HepG2 (cell line): ENCODE measurements at regions not wholly inside any gene's neighbourhood (a gene's known extent, or its start where the extent isn't known, plus 50 kb on each side); places are given as distances from the start of the nearest gene placed in this dataset.

Experiments
- ATAC-seq: fragments of 200-7000 bp; cut with Tn5 transposase; 3 replicates; pipeline ENCODE4 v1.9.1; 2020; ENCODE audit warnings: mild to moderate bottlenecking, moderate library complexity
- BruUV-seq: library from RNA; stranded (reverse); fragments of 400-500 nt; replicated peaks from 2 replicates; lab custom pipeline; 2021; lab: Mats Ljungman, UMichigan
- CTCF ChIA-PET: fragments of 300-600 bp; formaldehyde crosslinking; extraction: SDS; loops from one replicate; lab custom pipeline; 2021; ENCODE audit warnings: low total read pairs, inconsistent platforms, low intra/inter-chr PET ratio; lab: Yijun Ruan, JAX
- POLR2A ChIA-PET: fragments of 350-600 bp; sonication (Branson Sonifier 250); formaldehyde crosslinking; loops from one replicate; lab custom pipeline; 2020; ENCODE audit warnings: antibody characterized with exemption, inconsistent platforms; lab: Yijun Ruan, JAX
- DNase-seq: peaks from one replicate; pipeline ENCODE4 v3.0.0-alpha.2; 2015; ENCODE audit warnings: low spot score
- FAIRE-seq: peaks from 3 replicates; lab custom pipeline; 2011; peaks lifted over from hg19 to GRCh38; lab: Jason Lieb, UNC
- H2AFZ ChIP-seq: one replicate; pipeline ENCODE4 v1.6.1; 2011; ENCODE audit warnings: low read length, inconsistent platforms
- H3K27ac ChIP-seq: fragments of 300-600 bp; 3 replicates; pipeline ENCODE4 v1.8.0; 2011; ENCODE audit warnings: mixed run types, mild to moderate bottlenecking, mixed read lengths, low read length, inconsistent platforms; ENCODE audit not compliant: insufficient read depth; ENCODE audit errors: extremely low read length
- H3K27me3 ChIP-seq, 2 experiments: fragments of 200-600 bp in 1 of 2; 2 replicates in 1 of 2; 3 replicates in 1 of 2; pipeline versions ENCODE4 v1.6.0 to v1.8.0; 2011; ENCODE audit warnings: low read length in 2 of 2, mild to moderate bottlenecking in 2 of 2, moderate library complexity in 2 of 2, inconsistent platforms in 1 of 2; ENCODE audit not compliant: insufficient read depth in 2 of 2, control insufficient read depth in 1 of 2
- H3K36me3 ChIP-seq, 2 experiments: fragments of 200-600 bp in 1 of 2; replicated peaks in 1 of 2; 2 replicates in 1 of 2; 3 replicates in 1 of 2; pipeline versions ENCODE4 v1.5.1 to v1.8.0; 2011; ENCODE audit warnings: low read length in 2 of 2, inconsistent platforms in 1 of 2; ENCODE audit not compliant: insufficient read depth in 2 of 2, control insufficient read depth in 1 of 2
- H3K4me1 ChIP-seq: 2 replicates; pipeline ENCODE4 v1.5.1; 2012; ENCODE audit warnings: low read length, inconsistent platforms; ENCODE audit not compliant: insufficient read depth
- H3K4me2 ChIP-seq: 2 replicates; pipeline ENCODE4 v1.6.0; 2011; ENCODE audit warnings: low read depth, low read length, inconsistent platforms
- H3K4me3 ChIP-seq, 3 experiments: fragments of 200-600 bp in 1 of 3; sonication (generic), shearing (Covaris generic) in 1 of 3; replicated peaks in 1 of 3; 2 replicates each; pipeline ENCODE4 v1.5.1; 2011 to 2016; ENCODE audit warnings: low read length in 3 of 3, inconsistent platforms in 2 of 3, low read depth in 2 of 3, mild to moderate bottlenecking in 2 of 3, control low read depth in 1 of 3, mixed read lengths in 1 of 3; ENCODE audit not compliant: insufficient read depth in 1 of 3
- H3K79me2 ChIP-seq: one replicate; pipeline ENCODE4 v1.6.1; 2011; ENCODE audit warnings: low read length, inconsistent platforms; ENCODE audit not compliant: insufficient read depth
- H3K9ac ChIP-seq: 2 replicates; pipeline ENCODE4 v1.6.0; 2011; ENCODE audit warnings: mild to moderate bottlenecking, low read depth, low read length, inconsistent platforms; ENCODE audit not compliant: insufficient read depth
- H3K9me3 ChIP-seq: 2 replicates; pipeline ENCODE4 v1.5.1; 2012; ENCODE audit warnings: mild to moderate bottlenecking, low read length
- H4K20me1 ChIP-seq: 2 replicates; pipeline ENCODE4 v1.6.0; 2011; ENCODE audit warnings: inconsistent platforms, mild to moderate bottlenecking, low read length, moderate library complexity; ENCODE audit not compliant: insufficient read depth
- DMAP1 ChIP-seq: IDR thresholded peaks from 2 replicates; pipeline ENCODE4 v1.6.1; 2016
- E2F5 ChIP-seq: sonication (generic); formaldehyde crosslinking; conservative IDR thresholded peaks from 2 replicates; pipeline ENCODE4 v1.4.0; 2020; ENCODE audit warnings: missing genetic modification reagents
- HHEX ChIP-seq: IDR thresholded peaks from 2 replicates; pipeline ENCODE4 v1.6.1; 2016; ENCODE audit warnings: control low read depth
- PHF5A ChIP-seq: IDR thresholded peaks from one replicate; pipeline ENCODE4 v1.6.1; 2018; ENCODE audit warnings: low read depth, missing genetic modification reagents; ENCODE audit not compliant: unreplicated experiment
- SNAI1 ChIP-seq: sonication (generic); formaldehyde crosslinking; IDR thresholded peaks from 2 replicates; pipeline ENCODE4 v1.5.0; 2020; ENCODE audit warnings: mild to moderate bottlenecking, missing genetic modification reagents, borderline replicate concordance
- ZBTB3 ChIP-seq: sonication (generic); formaldehyde crosslinking; IDR thresholded peaks from 2 replicates; pipeline ENCODE4 v1.4.0; 2020; ENCODE audit warnings: low read depth, mild to moderate bottlenecking, moderate library complexity, missing genetic modification reagents, borderline replicate concordance
- ZBTB7A ChIP-seq: sonication (generic); formaldehyde crosslinking; IDR thresholded peaks from 2 replicates; pipeline ENCODE4 v1.8.0; 2022; ENCODE audit warnings: mild to moderate bottlenecking, missing genetic modification reagents
- ZFP41 ChIP-seq: sonication (generic); formaldehyde crosslinking; IDR thresholded peaks from 2 replicates; pipeline ENCODE4 v1.4.0; 2020; ENCODE audit warnings: mild to moderate bottlenecking, missing genetic modification reagents, borderline replicate concordance
- ZNF20 ChIP-seq: sonication (generic); formaldehyde crosslinking; IDR thresholded peaks from 2 replicates; pipeline ENCODE4 v1.4.0; 2020; ENCODE audit warnings: mild to moderate bottlenecking, moderate library complexity, missing genetic modification reagents
- ZNF704 ChIP-seq: sonication (generic); formaldehyde crosslinking; IDR thresholded peaks from 2 replicates; pipeline ENCODE4 v1.8.1; 2023; ENCODE audit warnings: mild to moderate bottlenecking, inconsistent platforms, moderate library complexity, missing genetic modification reagents, borderline replicate concordance
- WGBS: methylation state at CpG from one replicate; pipeline ENCODE4 v1.1.6; 2017; ENCODE audit warnings: low lambda C conversion rate; 5-methylcytosine and 5-hydroxymethylcytosine counted together
- in situ Hi-C: cut with HindIII; loops from 2 replicates; pipeline ENCODE4 v1.10.0; 2017; ENCODE audit warnings: low pct_unique_long_range_greater_than_20kb; ENCODE audit not compliant: extremely low pct_ligation_motif_present
- intact Hi-C: fragments of 100-400 bp; cut with micrococcal nuclease; formaldehyde crosslinking; loops from one replicate; pipeline ENCODE4 v1.10.0; 2022; ENCODE audit not compliant: unreplicated experiment
- TF ChIP-seq, protein P1 (sequence below): sonication (generic); formaldehyde crosslinking; IDR thresholded peaks from 2 replicates; pipeline ENCODE4 v1.4.0; 2020; ENCODE audit warnings: mild to moderate bottlenecking, missing genetic modification reagents
- TF ChIP-seq, protein P2 (sequence below): IDR thresholded peaks from 2 replicates; pipeline ENCODE4 v1.6.1; 2016; ENCODE audit warnings: mild to moderate bottlenecking, missing biosample characterization, missing genetic modification reagents

DNA sequence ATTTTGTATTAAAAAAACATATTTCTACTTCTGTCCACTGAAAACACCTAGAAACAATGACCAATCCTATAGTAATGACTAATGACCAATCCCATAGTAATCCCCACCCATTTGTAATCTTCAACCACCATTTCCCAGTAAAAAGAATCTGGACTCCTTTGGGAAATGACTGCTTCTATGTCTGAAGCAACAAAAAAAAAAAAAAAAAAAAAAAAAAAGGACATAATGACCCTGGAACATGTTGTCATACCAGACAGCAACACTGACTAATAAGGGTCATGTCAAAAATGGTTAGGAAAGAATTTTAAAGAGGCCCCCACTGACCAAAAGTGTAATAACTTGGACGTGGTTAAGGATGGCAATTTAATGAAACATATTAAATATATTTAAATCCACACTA is 88.3 kb downstream of the TUBA3C start:
- Histone ChIP-seq H3K9me3 (no peaks in the 10 kb centered on the region), H3K27ac (no peak overlapping the region), H2AFZ (no peak overlapping the region), H3K4me2 (no peak overlapping the region), H3K4me3 (no peak overlapping the region), H3K9ac (no peak overlapping the region), H3K27me3 (no peaks in the 10 kb centered on the region), H3K79me2 (no peaks in the 10 kb centered on the region), H3K4me1 (no peaks in the 10 kb centered on the region), H4K20me1 (no peaks in the 10 kb centered on the region), H3K36me3 (no peaks in the 10 kb centered on the region)
- in situ Hi-C loops (no loop called here), intact Hi-C loops (no loop called here)
- no peak for DNase-seq
- BruUV-seq = no TSS peak
- whole genome bisulfite sequencing = 7% methylated on average over 1 of the region's 1 CpG
- TF ChIP-seq HHEX (CRISPR knock-in tag) = no peak
- no peak for FAIRE-seq
- CTCF ChIA-PET = no interaction called here
- POLR2A ChIA-PET = no interaction called here
- no peak for ATAC-seq

GRCh38 chr13:19090495-19090894 is 91.1 kb downstream of the TUBA3C start:
- no peak for TF ChIP-seq ZNF704
- no peak for TF ChIP-seq ZBTB3 (CRISPR knock-in tag)
- TF ChIP-seq, protein P1, sequence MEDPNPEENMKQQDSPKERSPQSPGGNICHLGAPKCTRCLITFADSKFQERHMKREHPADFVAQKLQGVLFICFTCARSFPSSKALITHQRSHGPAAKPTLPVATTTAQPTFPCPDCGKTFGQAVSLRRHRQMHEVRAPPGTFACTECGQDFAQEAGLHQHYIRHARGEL (CRISPR knock-in tag) = no peak
- TF ChIP-seq PHF5A (CRISPR knock-in tag) = no peak
- no peak for TF ChIP-seq DMAP1
- TF ChIP-seq ZNF20 (CRISPR knock-in tag) = no peak
- no peak for TF ChIP-seq ZBTB7A (CRISPR knock-in tag)
- TF ChIP-seq E2F5 (CRISPR knock-in tag) = no peak
- TF ChIP-seq, protein P2, sequence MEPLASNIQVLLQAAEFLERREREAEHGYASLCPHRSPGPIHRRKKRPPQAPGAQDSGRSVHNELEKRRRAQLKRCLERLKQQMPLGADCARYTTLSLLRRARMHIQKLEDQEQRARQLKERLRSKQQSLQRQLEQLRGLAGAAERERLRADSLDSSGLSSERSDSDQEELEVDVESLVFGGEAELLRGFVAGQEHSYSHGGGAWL (CRISPR knock-in tag) = no peak
- TF ChIP-seq SNAI1 (CRISPR knock-in tag) = no peak
- no peak for TF ChIP-seq ZFP41
- in situ Hi-C loops = no loop called here
- H4K20me1 ChIP-seq = no peaks in the 10 kb centered on the region
- H3K4me3 ChIP-seq = no peak overlapping the region
- no peak overlapping the region for H2AFZ ChIP-seq
- 59% methylated on average over 6 of the region's 17 CpGs for WGBS
- no peaks in the 10 kb centered on the region for H3K4me1 ChIP-seq
- intact Hi-C loops = no loop called here
- ChIA-PET POLR2A (no interaction called here), CTCF (no interaction called here)
- no peaks in the 10 kb centered on the region for H3K79me2 ChIP-seq
- no peak overlapping the region for H3K4me2 ChIP-seq
- no peak for FAIRE-seq
- no peak overlapping the region for H3K27ac ChIP-seq
- no peaks in the 10 kb centered on the region for H3K27me3 ChIP-seq
- no peak for DNase-seq
- no peak for ATAC-seq
- no peak overlapping the region for H3K9ac ChIP-seq
- no peaks in the 10 kb centered on the region for H3K36me3 ChIP-seq
- no TSS peak for BruUV-seq
- no peaks in the 10 kb centered on the region for H3K9me3 ChIP-seq
